Sigmoid colon (tissue), 4 donors: ENCODE measurements at regions not wholly inside any gene's neighbourhood (a gene's known extent, or its start where the extent isn't known, plus 50 kb on each side); places are given as distances from the start of the nearest gene placed in this dataset.

Experiments
- CTCF ChIP-seq, 4 experiments: fragments of 450-650 bp in 3 of 4; fragments of 200-600 bp in 1 of 4; IDR thresholded peaks; one replicate each; pipeline ENCODE4 v1.5.1; 2016 to 2019; ENCODE audit warnings: antibody characterized with exemption in 4 of 4, mild to moderate bottlenecking in 3 of 4, moderate library complexity in 2 of 4
- POLR2AphosphoS5 ChIP-seq, 4 donors: sonication (generic); formaldehyde crosslinking; IDR thresholded peaks; one replicate each; pipeline ENCODE4 v1.6.1; 2017; ENCODE audit warnings: antibody characterized with exemption in 4 of 4

GRCh38 chr6:91420243-91420642 lies 833.4 kb upstream of the MAP3K7 start:
- TF ChIP-seq CTCF (IDR thresholded peaks at IDR 0.05), result no peak
- no peak for TF ChIP-seq POLR2AphosphoS5 (IDR thresholded peaks at IDR 0.05)
